SIG-M5 treated with dmso at 0.1 percent for 504 hours (cell line): ENCODE measurements at regions not wholly inside any gene's neighbourhood (a gene's known extent, or its start where the extent isn't known, plus 50 kb on each side); places are given as distances from the start of the nearest gene placed in this dataset.

Experiments
- DNase-seq: peaks from one replicate; lab custom pipeline; 2025; ENCODE audit not compliant: unreplicated experiment; lab: John Stamatoyannopoulos, UW

DNA sequence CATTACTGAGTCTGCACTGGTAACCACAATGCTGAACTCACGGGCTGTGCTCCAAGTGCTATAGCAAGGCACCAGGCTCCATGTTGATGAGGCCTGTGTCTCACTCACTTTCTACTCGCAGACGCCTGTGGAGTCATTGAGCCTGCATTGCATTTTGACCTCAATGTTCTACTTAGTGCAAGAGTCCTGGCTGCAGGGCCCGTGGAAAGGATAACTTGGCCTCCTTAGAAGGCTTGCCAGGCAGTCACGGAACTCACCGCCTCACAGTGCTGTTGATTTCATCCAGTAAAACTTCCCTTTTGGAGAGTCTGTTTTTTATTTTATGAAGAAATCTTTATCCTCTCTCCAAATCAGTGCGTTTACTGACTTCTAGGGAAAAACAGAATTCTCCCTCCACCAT, 290.4 kb downstream of the RNF144A start:
- DNase-seq, result no peak

- no peak for DNase-seq
These were observed 292.7 kb downstream of the RNF144A start for GRCh38 chr2:7209757-7210555.

- no peak for DNase-seq
These were observed 293.5 kb downstream of the RNF144A start for GRCh38 chr2:7210712-7211111.

- no peak for DNase-seq
These were observed 308.6 kb downstream of the RNF144A start for GRCh38 chr2:7225848-7226247.

- no peak for DNase-seq
These were observed 309.3 kb downstream of the RNF144A start for GRCh38 chr2:7226501-7226900.

DNA sequence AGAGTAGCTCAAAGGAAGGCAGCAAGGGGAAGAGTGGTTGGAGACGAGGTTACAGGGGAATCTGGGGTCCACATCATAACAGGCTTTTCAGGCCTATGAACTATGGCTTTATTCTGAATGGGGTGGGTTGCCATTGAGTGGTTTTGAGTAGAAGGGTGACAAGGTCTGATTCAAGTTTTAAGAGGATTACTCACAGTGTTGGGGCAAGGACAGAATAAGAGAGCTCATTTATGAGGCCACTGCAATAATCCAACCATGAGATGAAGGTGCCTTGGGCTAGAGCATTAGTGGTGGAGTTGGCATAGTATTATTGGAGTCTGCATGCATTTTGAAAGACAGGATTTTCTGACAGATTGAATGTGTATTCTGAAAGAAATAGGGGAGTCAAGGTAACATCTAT, 315.9 kb downstream of the RNF144A start:
- no peak for DNase-seq

- DNase-seq, result no peak
These were observed 320.3 kb downstream of the RNF144A start for GRCh38 chr2:7237466-7237865.

DNA sequence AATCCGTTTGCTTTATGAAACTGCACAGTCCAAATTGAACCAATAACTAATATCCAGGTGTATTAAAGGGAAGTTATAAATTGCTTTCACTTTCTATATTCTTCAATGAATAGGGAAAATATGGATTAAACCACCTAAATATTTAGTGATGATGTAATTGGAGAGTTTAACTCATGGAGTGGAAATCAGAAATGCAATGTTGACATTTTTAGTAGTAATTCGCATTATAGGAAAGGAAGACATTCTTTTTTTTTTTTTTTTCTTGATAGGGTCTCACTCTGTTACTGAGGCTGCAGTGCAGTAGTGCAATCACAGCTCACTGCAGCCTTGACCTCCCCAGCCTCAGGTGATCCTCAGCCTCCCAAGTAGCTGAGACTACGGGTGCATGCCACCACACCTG, 321.9 kb downstream of the RNF144A start:
- no peak for DNase-seq

GRCh38 chr2:7241041-7241745, 324.0 kb downstream of the RNF144A start:
- no peak for DNase-seq

- DNase-seq, result peak; percentile 37
These were observed 325.1 kb downstream of the RNF144A start for GRCh38 chr2:7242189-7242867.

GRCh38 chr2:7243276-7243675, 326.1 kb downstream of the RNF144A start:
- DNase-seq, result peak; percentile 44

- no peak for DNase-seq
These were observed 339.2 kb downstream of the RNF144A start for GRCh38 chr2:7256377-7256776.

GRCh38 chr2:7262727-7263126, 345.5 kb downstream of the RNF144A start:
- DNase-seq, result no peak

DNA sequence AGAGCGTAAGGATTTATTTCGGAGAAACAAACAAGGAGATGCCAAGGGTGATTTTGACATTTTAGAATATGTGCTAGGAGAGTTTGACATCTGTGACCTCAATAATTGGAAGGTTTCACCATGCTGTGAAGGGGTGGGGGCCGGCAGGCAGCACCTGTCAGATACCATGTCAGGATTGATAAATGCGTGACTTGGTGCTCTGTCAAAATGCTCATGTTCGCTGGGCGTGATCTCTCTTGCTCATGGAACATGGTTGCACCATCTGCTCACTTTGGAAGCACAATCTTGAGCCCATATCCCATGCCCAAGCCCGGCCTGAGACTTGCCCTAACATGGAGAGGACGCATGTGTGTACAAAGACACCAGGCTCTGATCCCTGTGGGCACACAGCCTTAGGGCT, 347.6 kb downstream of the RNF144A start:
- DNase-seq, result no peak

DNA sequence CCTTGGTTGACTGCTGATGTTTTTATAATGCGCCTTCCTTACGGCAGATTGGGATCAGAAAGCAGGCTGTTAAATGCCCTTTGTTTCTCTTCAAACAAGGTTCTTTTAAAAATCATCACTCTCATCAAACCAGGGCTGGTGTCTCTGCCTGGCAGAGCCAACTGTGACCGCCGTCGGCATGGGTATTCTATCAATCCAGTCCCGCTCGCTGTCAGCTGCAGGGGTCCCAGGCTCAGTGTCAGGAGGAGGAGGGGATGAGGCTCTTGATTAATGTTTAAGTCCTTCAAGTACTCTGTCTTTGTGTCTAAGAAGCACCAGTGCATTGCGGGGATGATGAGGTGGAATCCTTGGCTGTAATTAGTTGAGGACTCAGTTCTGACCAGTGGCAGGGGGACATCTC, 348.1 kb downstream of the RNF144A start:
- no peak for DNase-seq

GRCh38 chr2:7269106-7269643, 352.0 kb downstream of the RNF144A start:
- DNase-seq, result no peak

GRCh38 chr2:7270011-7270431, 352.8 kb downstream of the RNF144A start:
- DNase-seq, result no peak

DNA sequence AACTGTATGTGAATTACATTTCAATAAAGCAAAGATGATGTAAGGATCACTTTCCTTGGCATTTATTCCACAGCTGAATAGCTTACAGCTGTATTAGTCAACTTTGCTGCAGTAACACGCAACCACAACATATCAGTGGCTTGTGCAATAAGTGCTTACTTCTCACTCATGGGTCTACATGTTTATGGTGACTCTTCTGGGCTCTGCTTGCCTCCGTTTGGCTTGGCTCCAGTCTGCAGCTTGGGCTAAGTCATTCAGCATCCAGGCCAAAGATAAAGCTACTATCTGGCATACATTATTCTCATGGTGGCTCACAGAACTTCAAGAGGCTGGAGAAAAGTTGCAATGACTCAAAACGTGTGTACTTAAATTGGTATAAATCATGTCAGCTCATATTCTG, 355.0 kb downstream of the RNF144A start:
- DNase-seq, result no peak

GRCh38 chr2:7278984-7279383, 361.8 kb downstream of the RNF144A start:
- DNase-seq, result no peak

GRCh38 chr2:7279421-7279949, 362.3 kb downstream of the RNF144A start:
- no peak for DNase-seq

DNA sequence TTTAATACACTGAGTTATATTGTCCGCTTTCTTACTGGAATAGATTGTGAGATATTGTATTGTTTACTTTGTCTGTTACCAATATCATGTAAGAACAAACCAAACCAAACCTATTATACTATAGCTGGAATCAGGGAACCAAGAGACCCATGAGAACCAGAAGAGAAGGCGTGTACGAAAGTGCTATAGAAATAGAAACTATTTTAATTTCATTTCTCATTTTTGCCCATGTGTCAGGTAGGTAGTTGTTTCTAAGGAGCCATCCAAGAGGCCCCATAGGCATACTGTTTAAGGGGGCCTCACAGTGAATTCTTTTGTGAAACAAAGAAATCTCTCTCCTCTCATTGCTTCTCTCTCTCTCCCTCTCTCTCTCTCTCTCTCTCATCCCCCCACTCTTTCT, 363.6 kb downstream of the RNF144A start:
- no peak for DNase-seq
